Activated CD4-positive, CD25-positive, alpha-beta regulatory T cell (primary cell): ENCODE measurements at regions not wholly inside any gene's neighbourhood (a gene's known extent, or its start where the extent isn't known, plus 50 kb on each side); places are given as distances from the start of the nearest gene placed in this dataset.
"Not testable (repeated sequence)": the region's sequence is repeated elsewhere in the genome, so short reads cannot be mapped to it uniquely, and the experiment has no call there.

Experiments
- DNase-seq, 4 experiments: peaks; one replicate each; lab custom pipeline; 2025; lab: John Stamatoyannopoulos, UW

- DNase-seq, result not testable (repeated sequence)
Observed at GRCh38 chr5:56295311-56295710, 62.2 kb upstream of the ANKRD55 start.

- no peak for DNase-seq
Observed at GRCh38 chr5:56294354-56294753, 61.2 kb upstream of the ANKRD55 start.

DNA sequence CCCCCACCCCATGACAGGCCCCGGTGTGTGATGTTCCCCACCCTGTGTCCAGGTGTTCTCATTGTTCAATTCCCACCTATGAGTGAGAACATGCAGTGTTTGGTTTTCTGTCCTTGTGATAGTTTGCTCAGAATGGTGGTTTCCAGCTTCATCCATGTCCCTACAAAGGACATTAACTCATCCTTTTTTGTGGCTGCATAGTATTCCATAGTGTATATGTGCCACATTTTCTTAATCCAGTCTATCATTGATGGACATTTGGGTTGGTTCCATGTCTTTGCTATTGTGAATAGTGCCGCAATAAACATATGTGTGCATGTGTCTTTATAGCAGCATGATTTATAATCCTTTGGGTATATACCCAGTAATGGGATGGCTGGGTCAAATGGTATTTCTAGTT is 59.7 kb upstream of the ANKRD55 start:
- not testable (repeated sequence) for DNase-seq

GRCh38 chr5:56291661-56292374 is 58.7 kb upstream of the ANKRD55 start:
- no peak for DNase-seq

DNA sequence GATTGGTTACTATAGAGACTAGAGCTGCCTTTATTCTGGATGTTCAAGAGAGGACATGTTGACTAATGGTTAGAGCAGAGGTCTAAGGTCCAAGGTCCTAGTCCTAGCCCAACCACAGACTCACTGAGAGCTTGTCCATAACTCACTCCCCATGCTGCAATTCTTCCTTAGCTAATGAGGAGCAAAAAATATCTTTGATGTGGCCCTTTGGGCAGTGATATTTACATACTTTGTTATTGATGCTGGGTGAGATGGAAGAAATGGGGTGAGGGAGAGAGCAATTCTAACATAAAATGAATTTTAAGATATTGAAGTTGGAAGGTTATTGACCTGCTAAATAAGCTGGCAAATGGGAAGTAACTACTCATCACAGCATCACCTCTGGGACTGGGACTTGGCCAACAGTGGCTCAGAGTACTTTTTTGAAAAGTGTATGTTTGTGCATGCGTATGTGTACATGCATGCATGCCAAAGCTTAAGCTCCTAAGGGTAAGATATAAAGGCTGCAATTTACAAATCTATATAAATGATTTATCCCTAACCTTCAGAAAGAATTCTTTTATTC is 58.0 kb upstream of the ANKRD55 start:
- DNase-seq, result no peak

DNA sequence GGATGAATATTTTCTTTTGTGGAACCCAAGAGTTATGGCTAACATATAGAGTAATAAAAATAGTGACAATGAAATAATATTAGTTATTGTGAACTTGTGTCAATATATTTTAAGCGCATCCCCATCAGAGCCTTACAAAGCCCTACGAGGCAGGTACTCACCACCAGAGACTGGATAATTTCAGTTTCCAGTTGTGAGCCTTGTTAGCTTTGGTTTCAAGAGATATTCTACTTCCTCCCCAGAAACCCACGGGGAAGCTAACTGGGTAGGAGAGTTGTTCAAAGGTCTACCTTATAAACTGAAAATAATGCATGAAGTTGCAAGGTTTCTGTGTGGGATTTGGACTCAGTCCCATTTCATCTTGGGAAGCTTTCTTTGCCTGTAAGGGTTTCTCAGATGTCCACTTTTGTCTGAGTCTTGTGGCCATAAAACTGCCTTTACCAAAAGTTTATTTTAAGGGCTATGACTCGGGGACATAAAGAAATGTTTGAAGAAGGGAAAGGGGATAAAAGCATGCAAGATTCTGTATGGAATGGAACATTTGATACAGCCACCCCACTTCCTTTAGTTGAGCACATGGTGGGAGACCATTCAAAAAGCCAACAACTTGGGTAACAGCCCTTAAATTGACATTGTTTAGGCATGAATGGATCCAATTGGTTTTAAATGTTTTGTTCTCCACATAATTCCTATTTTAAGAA is 57.4 kb upstream of the ANKRD55 start:
- DNase-seq, result no peak

GRCh38 chr5:56289602-56289987 is 56.5 kb upstream of the ANKRD55 start:
- DNase-seq, result no peak

DNA sequence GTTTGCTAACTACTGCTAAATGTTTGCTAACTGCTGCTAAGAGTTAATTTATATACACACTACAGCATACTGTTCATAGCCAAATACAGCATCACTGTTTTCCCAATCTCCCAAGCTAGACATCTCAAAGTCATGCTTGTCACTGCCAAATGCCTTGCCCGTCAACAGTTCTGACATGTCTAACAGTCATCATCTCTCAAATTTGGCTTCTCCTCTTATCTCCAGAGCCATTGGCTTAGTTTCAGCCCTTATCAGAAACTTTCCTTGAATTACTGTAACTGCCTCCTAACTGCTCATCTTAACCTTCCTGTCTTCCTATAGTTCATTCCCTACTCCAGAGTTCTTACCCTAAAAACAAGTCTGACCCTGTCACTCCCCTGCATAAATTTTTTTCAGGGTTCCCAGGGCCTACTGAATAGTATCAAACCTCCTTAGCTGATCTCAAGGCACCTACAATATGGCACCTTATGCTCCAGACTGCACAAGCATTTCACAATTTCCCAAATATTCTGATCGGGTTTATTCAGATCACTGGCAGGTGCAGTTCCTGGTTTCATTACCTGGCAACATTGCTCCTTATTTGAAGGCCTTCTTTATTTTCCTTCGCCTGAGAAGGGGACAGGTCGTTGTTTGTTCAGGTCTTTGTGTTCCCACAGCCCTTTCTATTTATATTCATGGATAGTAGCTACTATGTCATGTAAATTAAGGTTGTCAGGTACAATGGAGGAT is 55.9 kb upstream of the ANKRD55 start:
- no peak for DNase-seq

GRCh38 chr5:56286015-56286884 is 53.1 kb upstream of the ANKRD55 start:
- DNase-seq, result no peak

DNA sequence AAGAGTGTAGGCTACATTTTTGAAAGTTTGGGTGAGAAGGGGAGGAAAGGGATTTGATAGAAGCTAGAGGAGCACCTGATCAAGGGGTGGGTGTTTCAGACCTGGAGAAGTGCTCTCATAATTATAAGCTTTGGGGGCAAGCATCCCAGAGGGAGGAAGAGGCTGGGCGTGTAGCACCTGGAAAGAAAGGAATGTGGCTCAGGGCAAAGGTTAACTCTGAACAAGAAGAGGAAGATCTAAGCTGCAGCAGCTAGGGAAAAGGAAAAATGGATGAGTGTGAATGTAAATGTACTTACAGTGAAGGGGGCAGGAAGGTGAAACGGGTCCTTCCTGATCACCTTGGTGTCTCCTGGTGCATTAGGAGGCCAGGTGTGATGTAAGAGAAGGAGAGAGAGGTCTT is 49.8 kb upstream of the ANKRD55 start:
- no peak for DNase-seq
